GM12872 (cell line): ENCODE measurements at regions not wholly inside any gene's neighbourhood (a gene's known extent, or its start where the extent isn't known, plus 50 kb on each side); places are given as distances from the start of the nearest gene placed in this dataset.

Source experiments
- CTCF ChIP-seq: IDR thresholded peaks from 3 replicates; pipeline ENCODE4 v1.5.1; 2011; ENCODE audit warnings: low read depth, mild to moderate bottlenecking, low read length, moderate library complexity; ENCODE audit not compliant: insufficient read depth

- TF ChIP-seq CTCF: no peak
These were observed 874.7 kb downstream of the TFAP2A start for GRCh38 chr6:9540126-9540525.

- no peak for TF ChIP-seq CTCF
These were observed 875.6 kb downstream of the TFAP2A start for GRCh38 chr6:9539231-9539755.

GRCh38 chr6:9537381-9537780 lies 877.5 kb downstream of the TFAP2A start:
- no peak for TF ChIP-seq CTCF

- TF ChIP-seq CTCF: no peak
These were observed 879.8 kb downstream of the TFAP2A start for GRCh38 chr6:9535106-9535505.

- no peak for TF ChIP-seq CTCF
These were observed 882.0 kb downstream of the TFAP2A start for GRCh38 chr6:9532621-9533557.

GRCh38 chr6:9527679-9528286 lies 887.1 kb downstream of the TFAP2A start:
- no peak for TF ChIP-seq CTCF

GRCh38 chr6:9523462-9523861 lies 891.4 kb downstream of the TFAP2A start:
- TF ChIP-seq CTCF: no peak
